ENCODE measurements at regions not wholly inside any gene's neighbourhood (a gene's known extent, or its start where the extent isn't known, plus 50 kb on each side); places are given as distances from the start of the nearest gene placed in this dataset.

GRCh38 chr1:208910161-208910560 lies 666.0 kb upstream of the PLXNA2 start:
- TF ChIP-seq TCF7L2 (IDR thresholded peaks at IDR 0.05; ENCODE audit: low read depth, low read length) (no peak), CTCF (IDR thresholded peaks at IDR 0.05) (no peak)
